ENCODE measurements at regions not wholly inside any gene's neighbourhood (a gene's known extent, or its start where the extent isn't known, plus 50 kb on each side); places are given as distances from the start of the nearest gene placed in this dataset.

- no peak for TF ChIP-seq ESRRG (CRISPR knock-in tag; IDR thresholded peaks at IDR 0.05)
- no peak for TF ChIP-seq GLIS3 (CRISPR knock-in tag; IDR thresholded peaks at IDR 0.05)
- ATAC-seq = no peak
Observed at GRCh38 chr4:126144543-126145237, 829.9 kb downstream of the FAT4 start.

DNA sequence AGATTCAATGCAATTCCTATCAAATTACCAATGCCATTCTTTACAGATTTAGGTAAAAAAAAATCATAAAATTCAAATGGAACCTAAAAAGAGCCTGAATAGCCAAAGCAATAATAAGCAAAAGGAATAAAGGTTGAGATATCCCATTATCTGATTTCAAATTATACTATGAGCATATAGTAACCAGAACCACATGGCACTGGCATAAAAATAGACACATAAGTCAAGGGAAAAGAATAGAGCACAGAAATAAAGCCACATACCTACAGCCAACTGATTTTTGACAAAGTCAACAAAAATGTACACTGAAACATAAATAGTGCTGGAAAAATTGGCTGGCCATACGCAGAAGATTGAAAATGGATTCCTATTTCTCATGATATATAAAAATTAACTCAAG lies 853.7 kb downstream of the FAT4 start:
- TF ChIP-seq OSR1 (CRISPR knock-in tag; IDR thresholded peaks at IDR 0.05) = no peak
- no peak for TF ChIP-seq ISL1 (CRISPR knock-in tag; IDR thresholded peaks at IDR 0.05)
- TF ChIP-seq, protein P1, sequence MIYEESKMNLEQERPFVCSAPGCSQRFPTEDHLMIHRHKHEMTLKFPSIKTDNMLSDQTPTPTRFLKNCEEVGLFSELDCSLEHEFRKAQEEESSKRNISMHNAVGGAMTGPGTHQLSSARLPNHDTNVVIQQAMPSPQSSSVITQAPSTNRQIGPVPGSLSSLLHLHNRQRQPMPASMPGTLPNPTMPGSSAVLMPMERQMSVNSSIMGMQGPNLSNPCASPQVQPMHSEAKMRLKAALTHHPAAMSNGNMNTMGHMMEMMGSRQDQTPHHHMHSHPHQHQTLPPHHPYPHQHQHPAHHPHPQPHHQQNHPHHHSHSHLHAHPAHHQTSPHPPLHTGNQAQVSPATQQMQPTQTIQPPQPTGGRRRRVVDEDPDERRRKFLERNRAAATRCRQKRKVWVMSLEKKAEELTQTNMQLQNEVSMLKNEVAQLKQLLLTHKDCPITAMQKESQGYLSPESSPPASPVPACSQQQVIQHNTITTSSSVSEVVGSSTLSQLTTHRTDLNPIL (CRISPR knock-in tag; IDR thresholded peaks at IDR 0.05; ENCODE audit: low read depth) = no peak
- no peak for TF ChIP-seq ZNF565 (CRISPR knock-in tag; conservative IDR thresholded peaks at IDR 0.05; ENCODE audit: low read depth)
- TF ChIP-seq ARNTL (CRISPR knock-in tag; IDR thresholded peaks at IDR 0.05; ENCODE audit: borderline replicate concordance, low read depth) = no peak
- no peak for TF ChIP-seq CSDC2 (CRISPR knock-in tag; IDR thresholded peaks at IDR 0.05)
- TF ChIP-seq ZFP3 (CRISPR knock-in tag; IDR thresholded peaks at IDR 0.05) = no peak
- TF ChIP-seq, protein P2, sequence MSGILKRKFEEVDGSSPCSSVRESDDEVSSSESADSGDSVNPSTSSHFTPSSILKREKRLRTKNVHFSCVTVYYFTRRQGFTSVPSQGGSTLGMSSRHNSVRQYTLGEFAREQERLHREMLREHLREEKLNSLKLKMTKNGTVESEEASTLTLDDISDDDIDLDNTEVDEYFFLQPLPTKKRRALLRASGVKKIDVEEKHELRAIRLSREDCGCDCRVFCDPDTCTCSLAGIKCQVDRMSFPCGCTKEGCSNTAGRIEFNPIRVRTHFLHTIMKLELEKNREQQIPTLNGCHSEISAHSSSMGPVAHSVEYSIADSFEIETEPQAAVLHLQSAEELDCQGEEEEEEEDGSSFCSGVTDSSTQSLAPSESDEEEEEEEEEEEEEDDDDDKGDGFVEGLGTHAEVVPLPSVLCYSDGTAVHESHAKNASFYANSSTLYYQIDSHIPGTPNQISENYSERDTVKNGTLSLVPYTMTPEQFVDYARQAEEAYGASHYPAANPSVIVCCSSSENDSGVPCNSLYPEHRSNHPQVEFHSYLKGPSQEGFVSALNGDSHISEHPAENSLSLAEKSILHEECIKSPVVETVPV (CRISPR knock-in tag; IDR thresholded peaks at IDR 0.05) = no peak

DNA sequence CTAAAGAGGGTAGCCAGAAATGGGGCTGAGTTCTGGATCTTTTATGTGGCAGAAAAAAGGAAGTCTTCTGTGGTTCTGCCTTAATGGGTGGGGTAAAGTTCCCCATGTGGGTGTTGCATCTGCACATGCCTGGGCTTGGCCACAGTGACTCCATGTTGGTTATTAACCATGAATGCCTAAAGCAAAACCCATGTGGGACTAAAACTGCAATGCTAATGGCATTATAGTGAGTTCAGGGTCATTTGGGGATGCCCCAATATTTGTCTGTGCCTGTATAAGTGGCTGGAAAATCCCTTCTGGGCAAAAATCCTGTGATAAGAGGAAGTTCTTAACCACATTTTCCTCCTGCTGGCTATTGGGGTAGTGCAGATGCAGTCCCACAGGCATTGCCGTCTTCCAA lies 857.4 kb downstream of the FAT4 start:
- TF ChIP-seq ZC3H10 (CRISPR knock-in tag; IDR thresholded peaks at IDR 0.05) (no peak), ZNF565 (CRISPR knock-in tag; conservative IDR thresholded peaks at IDR 0.05; ENCODE audit: low read depth) (no peak)
- ATAC-seq = no peak

More for the DNA sequence above, 853.7 kb downstream of the FAT4 start:
- peak; percentile 57; the same call in 2 of the 3 replicates for ATAC-seq

DNA sequence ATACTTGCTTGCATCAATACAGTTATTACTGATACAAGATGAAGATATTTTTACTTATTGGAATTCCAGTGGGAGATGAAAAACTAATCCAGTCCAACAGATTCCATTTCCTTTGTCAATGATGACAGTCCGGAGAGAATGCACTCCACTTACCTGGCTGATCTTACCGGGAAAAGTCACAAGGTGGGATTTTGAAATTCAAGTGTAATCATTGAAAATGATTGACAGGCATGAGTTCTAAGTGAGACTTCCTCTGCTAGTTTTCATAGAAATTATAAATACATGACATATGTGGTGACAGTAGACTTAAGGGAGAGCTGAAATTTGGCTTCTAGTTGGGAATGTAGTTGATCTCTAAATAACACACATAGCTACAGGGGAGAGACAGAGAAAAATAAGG lies 859.9 kb downstream of the FAT4 start:
- no peak for ATAC-seq
- no peak for TF ChIP-seq CSDC2 (CRISPR knock-in tag; IDR thresholded peaks at IDR 0.05)
- TF ChIP-seq ZC3H10 (CRISPR knock-in tag; IDR thresholded peaks at IDR 0.05) = no peak
- TF ChIP-seq, protein P3, sequence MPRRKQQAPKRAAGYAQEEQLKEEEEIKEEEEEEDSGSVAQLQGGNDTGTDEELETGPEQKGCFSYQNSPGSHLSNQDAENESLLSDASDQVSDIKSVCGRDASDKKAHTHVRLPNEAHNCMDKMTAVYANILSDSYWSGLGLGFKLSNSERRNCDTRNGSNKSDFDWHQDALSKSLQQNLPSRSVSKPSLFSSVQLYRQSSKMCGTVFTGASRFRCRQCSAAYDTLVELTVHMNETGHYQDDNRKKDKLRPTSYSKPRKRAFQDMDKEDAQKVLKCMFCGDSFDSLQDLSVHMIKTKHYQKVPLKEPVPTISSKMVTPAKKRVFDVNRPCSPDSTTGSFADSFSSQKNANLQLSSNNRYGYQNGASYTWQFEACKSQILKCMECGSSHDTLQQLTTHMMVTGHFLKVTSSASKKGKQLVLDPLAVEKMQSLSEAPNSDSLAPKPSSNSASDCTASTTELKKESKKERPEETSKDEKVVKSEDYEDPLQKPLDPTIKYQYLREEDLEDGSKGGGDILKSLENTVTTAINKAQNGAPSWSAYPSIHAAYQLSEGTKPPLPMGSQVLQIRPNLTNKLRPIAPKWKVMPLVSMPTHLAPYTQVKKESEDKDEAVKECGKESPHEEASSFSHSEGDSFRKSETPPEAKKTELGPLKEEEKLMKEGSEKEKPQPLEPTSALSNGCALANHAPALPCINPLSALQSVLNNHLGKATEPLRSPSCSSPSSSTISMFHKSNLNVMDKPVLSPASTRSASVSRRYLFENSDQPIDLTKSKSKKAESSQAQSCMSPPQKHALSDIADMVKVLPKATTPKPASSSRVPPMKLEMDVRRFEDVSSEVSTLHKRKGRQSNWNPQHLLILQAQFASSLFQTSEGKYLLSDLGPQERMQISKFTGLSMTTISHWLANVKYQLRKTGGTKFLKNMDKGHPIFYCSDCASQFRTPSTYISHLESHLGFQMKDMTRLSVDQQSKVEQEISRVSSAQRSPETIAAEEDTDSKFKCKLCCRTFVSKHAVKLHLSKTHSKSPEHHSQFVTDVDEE (CRISPR knock-in tag; IDR thresholded peaks at IDR 0.05) = no peak
- no peak for TF ChIP-seq GLIS3 (CRISPR knock-in tag; IDR thresholded peaks at IDR 0.05)
- no peak for TF ChIP-seq PPARA (CRISPR knock-in tag; IDR thresholded peaks at IDR 0.05; ENCODE audit: borderline replicate concordance)
- TF ChIP-seq SNAI2 (CRISPR knock-in tag; IDR thresholded peaks at IDR 0.05) = no peak
- TF ChIP-seq ZNF565 (CRISPR knock-in tag; conservative IDR thresholded peaks at IDR 0.05; ENCODE audit: low read depth) = no peak
- no peak for TF ChIP-seq TOX (CRISPR knock-in tag; IDR thresholded peaks at IDR 0.05; ENCODE audit: borderline replicate concordance)
- no peak for TF ChIP-seq ESRRG (CRISPR knock-in tag; IDR thresholded peaks at IDR 0.05)
- TF ChIP-seq, protein P1 (CRISPR knock-in tag; IDR thresholded peaks at IDR 0.05; ENCODE audit: low read depth) = no peak
- TF ChIP-seq, protein P4, sequence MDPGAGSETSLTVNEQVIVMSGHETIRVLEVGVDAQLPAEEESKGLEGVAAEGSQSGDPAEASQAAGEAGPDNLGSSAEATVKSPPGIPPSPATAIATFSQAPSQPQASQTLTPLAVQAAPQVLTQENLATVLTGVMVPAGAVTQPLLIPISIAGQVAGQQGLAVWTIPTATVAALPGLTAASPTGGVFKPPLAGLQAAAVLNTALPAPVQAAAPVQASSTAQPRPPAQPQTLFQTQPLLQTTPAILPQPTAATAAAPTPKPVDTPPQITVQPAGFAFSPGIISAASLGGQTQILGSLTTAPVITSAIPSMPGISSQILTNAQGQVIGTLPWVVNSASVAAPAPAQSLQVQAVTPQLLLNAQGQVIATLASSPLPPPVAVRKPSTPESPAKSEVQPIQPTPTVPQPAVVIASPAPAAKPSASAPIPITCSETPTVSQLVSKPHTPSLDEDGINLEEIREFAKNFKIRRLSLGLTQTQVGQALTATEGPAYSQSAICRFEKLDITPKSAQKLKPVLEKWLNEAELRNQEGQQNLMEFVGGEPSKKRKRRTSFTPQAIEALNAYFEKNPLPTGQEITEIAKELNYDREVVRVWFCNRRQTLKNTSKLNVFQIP (CRISPR knock-in tag; IDR thresholded peaks at IDR 0.05; ENCODE audit: borderline replicate concordance, low read depth) = no peak
- no peak for TF ChIP-seq PATZ1 (CRISPR knock-in tag; IDR thresholded peaks at IDR 0.05; ENCODE audit: borderline replicate concordance)
- TF ChIP-seq ARNTL (CRISPR knock-in tag; IDR thresholded peaks at IDR 0.05; ENCODE audit: borderline replicate concordance, low read depth) = no peak
- TF ChIP-seq, protein P2 (CRISPR knock-in tag; IDR thresholded peaks at IDR 0.05) = no peak
